Suprapubic skin (tissue), 4 donors: ENCODE measurements at regions not wholly inside any gene's neighbourhood (a gene's known extent, or its start where the extent isn't known, plus 50 kb on each side); places are given as distances from the start of the nearest gene placed in this dataset.

Source experiments
- DNase-seq, 2 donors: peaks; one replicate each; pipeline ENCODE4 v3.0.0-alpha.2; 2019; ENCODE audit warnings: low spot score in 2 of 2
- H3K27ac ChIP-seq: fragments of 200-600 bp; sonication (generic); one replicate; pipeline ENCODE4 v1.5.1; 2019
- H3K27me3 ChIP-seq: fragments of 200-600 bp; sonication (generic); one replicate; pipeline ENCODE4 v1.5.1; 2019
- H3K36me3 ChIP-seq: fragments of 200-600 bp; sonication (generic); one replicate; pipeline ENCODE4 v1.5.1; 2019
- H3K4me1 ChIP-seq: fragments of 200-600 bp; sonication (generic); one replicate; pipeline ENCODE4 v1.5.1; 2019
- H3K4me3 ChIP-seq: fragments of 200-600 bp; sonication (generic); one replicate; pipeline ENCODE4 v1.5.1; 2019; ENCODE audit warnings: mild to moderate bottlenecking
- H3K9me3 ChIP-seq: fragments of 200-600 bp; sonication (generic); one replicate; pipeline ENCODE4 v1.5.1; 2019
- CTCF ChIP-seq, 2 donors: fragments of 200-600 bp in 1 of 2; fragments of 450-650 bp in 1 of 2; sonication (generic) in 1 of 2; IDR thresholded peaks; one replicate each; pipeline ENCODE4 v1.5.1; 2016 to 2019; ENCODE audit warnings: antibody characterized with exemption in 2 of 2, mild to moderate bottlenecking in 1 of 2, moderate library complexity in 1 of 2
- EP300 ChIP-seq: sonication (generic); formaldehyde crosslinking; IDR thresholded peaks from one replicate; pipeline ENCODE4 v1.6.1; 2017; ENCODE audit warnings: antibody characterized with exemption
- POLR2A ChIP-seq, 2 donors: fragments of 450-650 bp; IDR thresholded peaks; one replicate each; pipeline ENCODE4 v1.6.1; 2017; ENCODE audit warnings: antibody characterized with exemption in 2 of 2, mild to moderate bottlenecking in 2 of 2, moderate library complexity in 2 of 2
- POLR2AphosphoS5 ChIP-seq, 3 donors: sonication (generic); formaldehyde crosslinking; IDR thresholded peaks; one replicate each; pipeline ENCODE4 v1.6.1; 2017; ENCODE audit warnings: antibody characterized with exemption in 3 of 3
- WGBS: methylation state at CpG from one replicate; pipeline ENCODE4 v1.1.5; 2018; 5-methylcytosine and 5-hydroxymethylcytosine counted together

DNA sequence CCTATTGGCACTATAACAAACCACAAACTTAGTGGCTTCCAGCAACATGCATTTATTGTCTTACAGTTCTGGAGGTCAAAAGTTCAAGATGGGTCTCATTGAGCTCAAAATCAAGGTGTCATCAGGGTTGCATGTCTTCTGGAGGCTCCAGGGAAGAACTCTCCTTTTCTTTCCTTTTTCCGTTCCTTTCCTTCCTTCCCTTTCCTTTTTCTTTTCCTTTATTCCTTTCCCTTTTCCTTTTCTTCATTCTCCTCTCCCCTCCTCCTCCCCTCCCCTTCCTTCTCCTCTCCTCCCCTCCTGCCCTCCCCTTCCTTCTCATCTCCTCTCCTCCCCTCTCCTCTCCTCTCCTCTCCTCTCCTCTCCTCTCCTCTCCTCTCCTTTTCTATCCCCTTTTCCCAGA lies 460.2 kb upstream of the CDH4 start:
- DNase-seq = no peak
- WGBS = 94% methylated on average over 1 of the region's 1 CpG
- Histone ChIP-seq H3K27ac (no peak overlapping the region), H3K27me3 (peaks cover 6% of the 10 kb centered on the region), H3K4me3 (no peak overlapping the region), H3K9me3 (no peaks in the 10 kb centered on the region), H3K36me3 (no peaks in the 10 kb centered on the region), H3K4me1 (no peaks in the 10 kb centered on the region)
- TF ChIP-seq POLR2AphosphoS5 (IDR thresholded peaks at IDR 0.05) = no peak
- TF ChIP-seq POLR2A (IDR thresholded peaks at IDR 0.05) = no peak
- TF ChIP-seq EP300 = no peak
- no peak for TF ChIP-seq CTCF (IDR thresholded peaks at IDR 0.05)

- TF ChIP-seq POLR2AphosphoS5 (IDR thresholded peaks at IDR 0.05) = no peak
- TF ChIP-seq POLR2A (IDR thresholded peaks at IDR 0.05) = no peak
- TF ChIP-seq CTCF (IDR thresholded peaks at IDR 0.05) = no peak
- Histone ChIP-seq H3K27me3 (peaks cover 6% of the 10 kb centered on the region), H3K27ac (no peak overlapping the region), H3K4me3 (no peak overlapping the region), H3K9me3 (no peaks in the 10 kb centered on the region), H3K4me1 (no peaks in the 10 kb centered on the region), H3K36me3 (no peaks in the 10 kb centered on the region)
- DNase-seq = no peak
- 90% methylated on average over 6 of the region's 6 CpGs for WGBS
Measured at GRCh38 chr20:60792941-60793340, 459.1 kb upstream of the CDH4 start.

GRCh38 chr20:60794674-60795073 lies 457.4 kb upstream of the CDH4 start:
- H3K4me1 ChIP-seq = no peaks in the 10 kb centered on the region

DNA sequence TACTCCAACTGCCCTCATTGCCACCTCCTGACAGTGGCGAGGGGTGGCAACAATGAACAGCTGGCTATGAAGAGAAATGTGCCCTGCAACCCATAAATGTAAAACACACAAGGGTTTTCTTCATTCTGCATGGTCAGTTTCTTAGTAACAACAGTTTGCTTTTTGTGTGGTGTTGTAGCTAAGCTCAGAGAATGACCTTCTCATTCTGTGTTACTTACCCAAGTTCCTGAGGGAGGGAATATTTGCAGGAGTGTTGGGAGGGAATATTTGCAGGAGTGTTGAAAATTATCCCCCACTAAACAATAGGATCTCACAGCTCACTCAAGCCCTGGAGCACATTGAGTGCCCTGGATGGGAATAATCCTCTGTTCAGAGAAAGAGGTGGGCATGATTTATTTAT lies 456.4 kb upstream of the CDH4 start:
- Histone ChIP-seq H3K4me3 (no peak overlapping the region), H3K9me3 (no peaks in the 10 kb centered on the region), H3K27me3 (peaks cover 3% of the 10 kb centered on the region), H3K4me1 (no peaks in the 10 kb centered on the region), H3K27ac (no peak overlapping the region), H3K36me3 (no peaks in the 10 kb centered on the region)
- WGBS = 67% methylated on average over 1 of the region's 1 CpG
- DNase-seq = no peak
- TF ChIP-seq POLR2AphosphoS5 (IDR thresholded peaks at IDR 0.05) (no peak), EP300 (no peak), CTCF (IDR thresholded peaks at IDR 0.05) (no peak)

More at GRCh38 chr20:60794674-60795073, 457.4 kb upstream of the CDH4 start:
- Histone ChIP-seq H3K36me3 (no peaks in the 10 kb centered on the region), H3K9me3 (no peaks in the 10 kb centered on the region), H3K27ac (no peak overlapping the region), H3K27me3 (peaks cover 6% of the 10 kb centered on the region), H3K4me3 (no peak overlapping the region)
- DNase-seq = no peak
- WGBS = 78% methylated on average over 4 of the region's 4 CpGs
- TF ChIP-seq POLR2AphosphoS5 (IDR thresholded peaks at IDR 0.05) (no peak), POLR2A (IDR thresholded peaks at IDR 0.05) (no peak), EP300 (no peak), CTCF (IDR thresholded peaks at IDR 0.05) (no peak)

- no peak overlapping the region for H3K4me3 ChIP-seq
- no peaks in the 10 kb centered on the region for H3K9me3 ChIP-seq
- H3K4me1 ChIP-seq = peaks cover 4% of the 10 kb centered on the region
- no peaks in the 10 kb centered on the region for H3K27me3 ChIP-seq
- H3K36me3 ChIP-seq = no peaks in the 10 kb centered on the region
- no peak overlapping the region for H3K27ac ChIP-seq
- no peak for DNase-seq
- 76% methylated on average over 1 of the region's 1 CpG for WGBS
- TF ChIP-seq CTCF (IDR thresholded peaks at IDR 0.05) = no peak
- no peak for TF ChIP-seq POLR2AphosphoS5 (IDR thresholded peaks at IDR 0.05)
- no peak for TF ChIP-seq POLR2A (IDR thresholded peaks at IDR 0.05)
- no peak for TF ChIP-seq EP300
Measured at GRCh38 chr20:60800185-60800584, 451.9 kb upstream of the CDH4 start.
